ENCODE measurements at regions not wholly inside any gene's neighbourhood (a gene's known extent, or its start where the extent isn't known, plus 50 kb on each side); places are given as distances from the start of the nearest gene placed in this dataset.
A peak's percentile ranks its signal among the peaks of the same experiment; 100 is the strongest.
"Not testable (repeated sequence)": the region's sequence is repeated elsewhere in the genome, so short reads cannot be mapped to it uniquely, and the experiment has no call there.

DNA sequence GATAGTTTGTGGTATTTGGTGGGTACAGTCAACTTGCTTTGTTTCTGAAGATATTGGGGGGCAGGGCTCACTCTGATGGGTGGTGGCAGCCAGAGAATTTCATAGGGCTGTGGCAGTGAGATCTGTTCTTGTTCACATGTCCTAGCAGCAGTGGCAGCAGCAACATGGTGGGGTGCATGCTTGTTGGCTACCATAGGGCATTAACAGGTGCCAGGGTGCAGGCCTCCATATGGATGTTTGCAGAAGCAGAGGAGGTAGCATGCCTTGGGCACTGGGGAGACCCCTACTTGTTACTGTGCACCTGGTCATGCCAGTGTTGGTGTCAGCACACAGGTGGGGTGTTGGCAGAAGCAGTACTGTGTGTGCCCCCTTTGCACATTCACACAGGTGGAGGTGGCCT, 96.3 kb upstream of the ZC4H2 start:
- TF ChIP-seq, protein P1, sequence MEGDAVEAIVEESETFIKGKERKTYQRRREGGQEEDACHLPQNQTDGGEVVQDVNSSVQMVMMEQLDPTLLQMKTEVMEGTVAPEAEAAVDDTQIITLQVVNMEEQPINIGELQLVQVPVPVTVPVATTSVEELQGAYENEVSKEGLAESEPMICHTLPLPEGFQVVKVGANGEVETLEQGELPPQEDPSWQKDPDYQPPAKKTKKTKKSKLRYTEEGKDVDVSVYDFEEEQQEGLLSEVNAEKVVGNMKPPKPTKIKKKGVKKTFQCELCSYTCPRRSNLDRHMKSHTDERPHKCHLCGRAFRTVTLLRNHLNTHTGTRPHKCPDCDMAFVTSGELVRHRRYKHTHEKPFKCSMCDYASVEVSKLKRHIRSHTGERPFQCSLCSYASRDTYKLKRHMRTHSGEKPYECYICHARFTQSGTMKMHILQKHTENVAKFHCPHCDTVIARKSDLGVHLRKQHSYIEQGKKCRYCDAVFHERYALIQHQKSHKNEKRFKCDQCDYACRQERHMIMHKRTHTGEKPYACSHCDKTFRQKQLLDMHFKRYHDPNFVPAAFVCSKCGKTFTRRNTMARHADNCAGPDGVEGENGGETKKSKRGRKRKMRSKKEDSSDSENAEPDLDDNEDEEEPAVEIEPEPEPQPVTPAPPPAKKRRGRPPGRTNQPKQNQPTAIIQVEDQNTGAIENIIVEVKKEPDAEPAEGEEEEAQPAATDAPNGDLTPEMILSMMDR (IDR thresholded peaks at IDR 0.05; ENCODE audit: unreplicated experiment in 3 of 3), result no peak
- peaks cover 71% of the 10 kb centered on the region for H3K9me3 Mint-ChIP-seq
- no peaks in the 10 kb centered on the region for H3K4me1 Mint-ChIP-seq
- H3K4me3 Mint-ChIP-seq, result no peak overlapping the region
- H3K27ac Mint-ChIP-seq, result no peak overlapping the region
- H3K36me3 Mint-ChIP-seq (ENCODE audit: low read depth), result peaks cover 59% of the 10 kb centered on the region
- peaks cover 3% of the 10 kb centered on the region for H3K27me3 Mint-ChIP-seq (ENCODE audit: low read depth)

DNA sequence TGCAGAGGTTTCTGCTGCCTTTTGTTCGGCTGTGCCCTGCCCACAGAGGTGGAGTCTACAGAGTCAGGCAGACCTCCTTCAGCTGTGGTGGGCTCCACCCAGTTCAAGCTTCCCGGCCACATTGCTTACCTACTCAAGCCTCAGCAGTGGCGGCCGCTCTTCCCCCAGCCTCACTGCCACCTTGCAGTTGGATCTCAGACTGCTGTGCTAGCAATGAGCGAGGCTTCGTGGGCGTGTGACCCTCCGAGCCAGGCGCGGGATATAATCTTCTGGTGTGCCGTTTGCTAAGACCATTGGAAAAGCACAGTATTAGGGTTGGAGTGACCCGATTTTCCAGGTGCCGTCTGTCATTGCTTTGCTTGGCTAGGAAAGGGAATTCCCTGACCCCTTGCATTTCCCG, 82.4 kb upstream of the ZC4H2 start:
- H3K27me3 Mint-ChIP-seq (ENCODE audit: low read depth); H3K4me1 Mint-ChIP-seq; H3K4me3 Mint-ChIP-seq; H3K27ac Mint-ChIP-seq: not testable (repeated sequence)
- Mint-ChIP-seq H3K36me3 (ENCODE audit: low read depth) (peaks cover 43% of the 10 kb centered on the region), H3K9me3 (peaks cover 47% of the 10 kb centered on the region)

DNA sequence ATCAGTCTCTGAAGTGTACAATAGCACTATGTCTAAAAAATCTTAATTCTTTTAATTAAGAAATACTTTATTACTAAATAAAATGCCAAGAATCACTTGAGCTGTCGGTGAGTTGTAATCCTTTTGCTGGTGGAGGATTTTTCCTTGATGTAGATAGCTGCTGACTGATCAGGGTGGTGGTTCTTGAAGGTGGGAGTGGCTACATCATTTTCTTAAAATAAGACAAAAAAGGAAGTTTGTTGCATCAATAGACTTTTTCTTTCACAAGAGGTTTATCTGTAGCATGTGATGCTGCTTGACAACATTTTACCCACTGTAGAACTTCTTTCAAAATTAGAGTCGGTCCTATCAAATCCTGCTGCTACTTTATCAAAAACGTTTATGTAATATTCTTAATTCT, 68.8 kb upstream of the ZC4H2 start:
- H3K9me3 Mint-ChIP-seq, result peaks cover 44% of the 10 kb centered on the region
- no peaks in the 10 kb centered on the region for H3K4me1 Mint-ChIP-seq
- H3K27me3 Mint-ChIP-seq (ENCODE audit: low read depth), result no peaks in the 10 kb centered on the region
- H3K4me3 Mint-ChIP-seq, result no peak overlapping the region
- H3K36me3 Mint-ChIP-seq (ENCODE audit: low read depth), result peaks cover 13% of the 10 kb centered on the region
- no peak overlapping the region for H3K27ac Mint-ChIP-seq
- TF ChIP-seq, protein P1 (IDR thresholded peaks at IDR 0.05; ENCODE audit: unreplicated experiment in 3 of 3), result no peak

DNA sequence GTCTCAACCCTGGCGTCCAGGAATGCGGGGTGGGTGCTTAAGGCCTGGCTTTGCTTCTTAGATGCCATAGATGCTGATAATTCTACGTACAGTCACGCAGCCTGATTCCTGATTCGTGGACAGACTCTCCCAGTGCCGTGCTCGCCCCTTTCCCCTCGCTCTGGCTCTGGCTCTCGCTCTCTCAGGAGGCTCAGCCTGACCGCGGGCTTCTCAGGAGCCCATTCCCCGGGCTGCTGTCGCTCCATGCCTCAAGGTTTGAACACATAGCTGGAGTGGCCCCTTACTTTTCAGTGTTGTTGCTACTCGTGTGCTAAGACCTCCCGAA, 59.2 kb upstream of the ZC4H2 start:
- Mint-ChIP-seq H3K27ac (peak overlapping the region; percentile 89 to 96 (median 95)), H3K36me3 (ENCODE audit: low read depth) (no peaks in the 10 kb centered on the region), H3K9me3 (peaks cover 2% of the 10 kb centered on the region), H3K4me1 (peaks cover 7% of the 10 kb centered on the region), H3K4me3 (peak overlapping the region; percentile 95 to 99 (median 95)), H3K27me3 (ENCODE audit: low read depth) (no peaks in the 10 kb centered on the region)
- TF ChIP-seq, protein P1 (IDR thresholded peaks at IDR 0.05; ENCODE audit: unreplicated experiment in 3 of 3), result no peak

DNA sequence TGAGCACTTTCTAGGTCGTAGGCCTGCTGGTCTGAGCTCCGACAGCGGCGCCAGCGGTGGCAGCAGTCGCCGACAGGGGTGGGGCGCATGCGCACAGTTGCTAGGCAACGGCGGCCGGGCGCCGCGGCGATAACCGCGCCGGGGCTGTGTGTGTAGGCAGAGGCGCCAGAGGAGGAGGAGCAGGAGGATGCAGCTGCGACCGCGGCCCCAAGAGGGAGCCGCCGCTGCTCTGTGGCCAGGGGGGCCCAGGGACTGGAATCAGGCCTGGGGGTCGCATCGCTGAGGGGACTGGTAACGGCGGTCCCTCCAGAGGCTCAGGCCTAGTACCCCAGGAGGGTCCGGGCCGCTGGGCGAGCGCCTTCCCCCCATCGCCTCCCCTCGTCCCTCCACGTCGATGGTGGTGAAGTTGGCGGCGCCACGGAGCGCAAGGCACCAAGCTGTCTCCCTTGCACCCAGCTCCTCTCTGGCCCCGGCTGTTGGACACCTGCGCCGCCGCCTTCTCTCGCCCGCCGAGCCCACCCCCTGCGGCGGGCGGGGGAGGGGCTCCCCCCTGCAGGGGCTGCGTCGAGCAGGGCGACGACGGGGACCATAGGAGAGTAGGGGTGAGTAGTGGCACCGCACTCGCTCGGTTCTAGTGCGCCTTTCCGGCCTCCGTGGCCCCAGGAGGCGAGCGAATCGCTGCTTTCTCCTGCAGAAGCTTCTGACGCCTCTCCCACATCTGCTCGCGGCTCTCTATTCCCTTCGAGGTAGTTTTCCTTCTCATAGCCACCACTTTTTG, 58.6 kb upstream of the ZC4H2 start, which contains the start of gene ZC3H12B:
Gene ZC3H12B, plus strand, starts transcription at position 159 of the 778 bp plus-strand sequence.
- H3K4me3 Mint-ChIP-seq, result peak within 1 kb of the TSS; percentile 95 to 99 (median 96)
- H3K4me1 Mint-ChIP-seq, result peaks cover 7% of the 10 kb centered on the region
- H3K9me3 Mint-ChIP-seq, result peaks cover 2% of the 10 kb centered on the region
- H3K27me3 Mint-ChIP-seq (ENCODE audit: low read depth), result no peaks in the 10 kb centered on the region
- no peaks in the 10 kb centered on the region for H3K36me3 Mint-ChIP-seq (ENCODE audit: low read depth)
- H3K27ac Mint-ChIP-seq, result peak within 1 kb of the TSS; percentile 94 to 97 (median 95)
- TF ChIP-seq, protein P1 (IDR thresholded peaks at IDR 0.05; ENCODE audit: unreplicated experiment in 3 of 3), result peak; percentile 47 to 58 (median 50)

DNA sequence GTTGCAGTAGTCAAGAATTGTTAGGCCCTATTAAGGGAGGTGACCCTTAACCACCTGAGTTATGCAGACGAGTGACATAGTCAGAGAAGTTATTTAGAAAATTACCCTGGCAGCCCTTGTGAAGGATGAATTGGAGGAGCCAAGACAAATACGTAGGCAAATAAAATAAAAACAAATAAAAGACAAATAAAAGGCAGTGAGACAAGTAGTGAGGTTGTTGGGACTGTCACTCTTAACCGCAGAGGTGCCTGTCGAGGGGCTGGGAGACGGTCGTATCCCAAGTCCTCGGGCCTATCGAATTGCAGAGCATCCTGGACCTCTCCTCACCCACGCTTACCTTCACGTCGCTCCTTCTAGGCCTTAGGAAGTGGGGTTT, 58.0 kb upstream of the ZC4H2 start:
- H3K9me3 Mint-ChIP-seq, result peaks cover 2% of the 10 kb centered on the region
- no peaks in the 10 kb centered on the region for H3K27me3 Mint-ChIP-seq (ENCODE audit: low read depth)
- no peaks in the 10 kb centered on the region for H3K36me3 Mint-ChIP-seq (ENCODE audit: low read depth)
- H3K27ac Mint-ChIP-seq, result peak overlapping the region; percentile 94 to 97 (median 95)
- peaks cover 7% of the 10 kb centered on the region for H3K4me1 Mint-ChIP-seq
- H3K4me3 Mint-ChIP-seq, result peak overlapping the region; percentile 94 to 96 (median 95)
- TF ChIP-seq, protein P1 (IDR thresholded peaks at IDR 0.05; ENCODE audit: unreplicated experiment in 3 of 3), result no peak

Data from nephron (organoid).